ENCODE measurements at regions not wholly inside any gene's neighbourhood (a gene's known extent, or its start where the extent isn't known, plus 50 kb on each side); places are given as distances from the start of the nearest gene placed in this dataset.

- DNase-seq: peak; percentile 70
Observed at GRCh38 chr9:89234205-89235067, 55.8 kb upstream of the SHC3 start.

DNA sequence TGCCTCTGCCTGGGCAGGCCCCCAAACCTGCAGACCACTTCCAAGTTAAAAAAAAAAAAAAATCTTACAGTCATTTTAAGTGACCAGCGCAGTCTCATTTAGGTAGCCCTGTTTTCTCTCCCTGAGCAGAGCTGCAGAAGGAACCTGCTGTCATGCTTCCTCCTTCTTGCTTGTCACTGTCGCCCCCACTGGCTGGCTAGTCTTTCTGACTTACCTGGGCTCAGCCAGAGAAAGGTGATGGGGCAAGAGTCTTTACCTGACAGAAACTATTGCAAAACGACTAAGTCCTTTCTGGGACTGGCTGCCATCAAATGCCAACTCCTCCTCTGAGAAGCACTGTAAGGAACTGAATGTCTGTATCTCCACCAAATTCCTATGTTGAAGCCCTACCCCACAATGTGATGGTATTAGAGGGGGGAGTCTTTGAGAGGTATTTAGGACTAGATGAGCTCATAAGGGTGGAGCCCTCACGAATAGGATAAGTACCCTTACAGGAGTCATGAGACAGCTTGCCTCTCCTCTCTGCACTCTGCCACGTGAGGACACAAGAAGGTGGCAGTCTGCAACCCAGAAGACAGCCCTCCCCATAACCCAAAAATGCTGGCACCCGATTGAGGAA, 58.4 kb upstream of the SHC3 start:
- DNase-seq: no peak

DNA sequence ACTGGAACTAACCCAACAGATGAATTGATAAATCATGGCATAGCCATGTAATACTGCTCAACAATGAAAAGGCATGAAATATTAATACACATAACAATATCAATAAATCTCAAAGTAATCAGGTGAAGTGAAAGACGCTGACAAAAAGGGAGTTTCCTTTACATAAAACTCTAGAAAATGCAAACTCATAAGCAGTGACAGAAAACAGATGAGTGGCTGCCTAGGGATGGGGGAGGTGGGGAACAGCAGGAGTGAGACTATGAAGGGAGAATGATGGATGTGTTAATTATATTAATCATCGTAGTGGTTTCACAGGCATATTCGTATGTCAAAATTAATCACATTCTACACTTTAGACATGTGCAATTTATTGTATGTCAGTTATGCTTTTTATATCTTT, 59.8 kb upstream of the SHC3 start:
- DNase-seq: no peak

DNA sequence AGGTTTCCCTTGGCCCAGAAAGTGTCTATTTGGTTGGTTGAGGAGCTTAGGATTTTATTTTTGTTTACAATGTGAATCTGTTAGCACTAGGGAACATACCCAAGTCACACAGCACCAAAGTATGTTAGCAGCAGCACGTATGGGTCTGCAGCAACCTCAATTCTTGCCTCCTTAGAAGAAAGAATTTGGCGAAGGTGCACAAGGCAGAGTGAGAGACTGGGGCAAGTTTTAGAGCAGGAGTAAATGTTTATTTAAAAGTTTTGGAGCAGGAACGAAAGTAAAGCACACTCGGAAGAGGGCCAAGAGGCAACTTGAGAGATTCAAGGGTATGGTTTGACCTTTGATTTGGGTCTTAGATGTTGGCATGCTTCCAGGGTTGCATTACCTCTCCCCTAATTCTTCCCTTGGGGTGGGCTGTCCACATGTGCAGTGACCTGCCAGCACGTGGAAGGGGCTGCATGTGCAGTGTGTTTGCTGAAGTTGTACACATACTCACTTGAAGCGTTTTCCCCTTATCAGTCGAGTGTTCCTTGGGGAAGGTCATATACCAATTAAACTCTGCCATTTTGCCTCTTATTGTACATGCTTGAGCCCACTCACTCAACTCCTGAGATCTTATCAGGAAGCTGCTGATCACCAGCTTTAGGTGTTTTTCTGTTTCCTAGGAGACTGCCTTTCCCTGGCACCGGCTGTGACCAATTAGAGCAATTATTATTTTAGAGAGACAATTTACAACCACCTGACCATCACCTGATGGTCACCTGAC, 64.9 kb upstream of the SHC3 start:
- DNase-seq: no peak

- DNase-seq: no peak
Observed at GRCh38 chr9:89246840-89247239, 64.2 kb upstream of the CKS2 start.

DNA sequence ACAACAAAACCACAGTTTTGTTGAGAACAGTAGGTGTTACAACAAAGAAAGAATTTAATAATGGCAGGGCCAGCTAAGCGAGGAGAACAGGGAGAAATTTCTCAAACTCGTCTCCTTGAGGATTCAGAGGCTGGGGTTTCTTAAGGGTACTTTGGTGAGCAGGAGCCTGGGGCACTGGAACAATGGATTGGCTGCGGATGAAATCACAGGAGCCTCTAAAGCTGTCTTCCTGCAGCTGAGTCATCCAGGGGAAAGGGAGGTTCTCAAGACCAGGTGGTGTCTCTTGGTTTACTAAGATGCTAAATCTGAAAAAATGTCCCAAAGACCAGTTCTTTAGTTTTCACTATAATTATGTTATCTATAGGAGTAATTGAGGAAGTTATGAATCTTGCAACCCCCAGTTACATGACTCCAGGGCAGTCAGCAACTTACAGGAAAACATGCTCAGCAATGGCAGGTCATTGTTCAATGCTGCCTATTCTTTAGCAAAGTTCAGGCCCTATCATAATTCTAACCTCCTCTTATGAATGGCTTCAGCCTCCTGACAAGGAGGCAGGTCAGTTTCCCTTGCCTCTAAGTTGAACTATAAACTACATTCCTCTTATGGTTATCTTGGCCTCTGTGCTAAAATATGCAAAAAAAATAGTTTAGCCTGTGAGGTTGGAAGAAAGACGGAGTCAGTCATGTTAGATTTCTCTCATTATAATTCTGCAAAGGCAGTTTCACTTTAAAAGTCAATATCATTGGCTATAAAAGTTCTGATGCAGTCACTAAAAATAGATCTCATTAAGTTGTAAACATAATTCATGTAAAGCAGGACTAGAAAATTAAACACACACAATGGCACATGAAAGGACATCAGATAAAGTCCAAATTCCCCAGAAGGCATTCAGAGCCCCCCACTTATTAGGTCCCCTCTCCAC, 63.3 kb upstream of the CKS2 start:
- no peak for DNase-seq

GRCh38 chr9:89249001-89249400, 62.0 kb upstream of the CKS2 start:
- DNase-seq: no peak

GRCh38 chr9:89252651-89253267, 58.2 kb upstream of the CKS2 start:
- DNase-seq: no peak

- no peak for DNase-seq
Observed at GRCh38 chr9:89254058-89254772, 56.8 kb upstream of the CKS2 start.

- no peak for DNase-seq
Observed at GRCh38 chr9:89254773-89255125, 56.2 kb upstream of the CKS2 start.

DNA sequence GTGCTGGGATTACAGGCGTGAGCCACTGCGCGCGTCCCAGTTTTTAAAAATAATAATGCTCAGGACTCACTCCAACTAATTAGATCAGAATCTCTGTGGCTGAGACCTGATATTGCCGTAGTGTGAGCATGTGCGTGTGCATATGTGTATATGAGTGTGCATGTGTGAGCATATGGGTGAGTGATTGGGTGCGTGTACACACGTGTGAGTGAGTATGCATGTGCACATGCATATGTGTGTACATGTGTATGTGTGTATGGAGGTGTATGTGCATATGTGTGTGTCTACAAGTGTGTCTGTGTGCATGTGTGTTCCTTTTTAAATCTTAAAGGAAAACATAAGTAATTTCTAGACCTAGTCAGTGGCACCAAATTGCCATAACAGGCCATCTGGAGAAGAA, 54.8 kb upstream of the CKS2 start:
- no peak for DNase-seq

DNA sequence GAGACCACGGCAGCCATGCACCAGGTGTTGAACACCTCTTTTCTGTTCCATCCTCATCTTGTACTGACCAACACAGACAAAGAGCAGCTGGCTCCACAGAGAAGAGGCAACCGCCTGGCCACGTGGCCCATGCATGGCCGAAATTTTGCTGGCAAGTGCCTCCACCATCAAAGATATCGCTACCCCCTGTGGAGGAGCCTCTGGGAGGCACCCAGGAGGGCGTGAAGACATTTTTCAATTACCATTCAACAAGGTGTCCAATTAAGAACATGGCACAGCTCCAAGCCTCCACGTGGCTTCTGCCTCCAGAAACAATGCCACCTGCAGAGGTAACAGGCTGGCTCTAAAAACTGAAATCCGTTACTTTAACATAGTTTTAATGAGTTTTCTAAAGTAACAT, 54.4 kb upstream of the CKS2 start:
- no peak for DNase-seq

DNA sequence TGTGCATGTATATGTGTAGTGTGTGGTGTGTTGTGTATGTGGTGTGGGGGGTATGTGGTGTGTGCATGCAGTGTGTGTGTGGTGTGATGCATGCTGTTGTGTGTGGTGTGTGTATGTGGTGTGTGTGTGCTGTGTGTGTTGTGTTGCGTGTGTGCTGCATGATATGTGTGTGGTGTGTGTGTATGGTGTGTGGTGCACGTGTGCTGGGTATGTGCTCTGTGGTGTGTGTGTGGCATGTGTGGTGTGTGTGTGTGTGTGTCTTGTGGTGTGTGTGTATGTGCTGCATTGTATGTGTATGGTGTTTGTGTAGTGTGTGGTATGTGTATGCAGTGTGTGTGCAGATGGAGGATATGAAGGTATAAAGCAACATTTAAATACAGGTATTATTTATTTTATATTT, 50.5 kb upstream of the CKS2 start:
- no peak for DNase-seq
